GM12874 (cell line): ENCODE measurements at regions not wholly inside any gene's neighbourhood (a gene's known extent, or its start where the extent isn't known, plus 50 kb on each side); places are given as distances from the start of the nearest gene placed in this dataset.

Experiments
- TF ChIP-seq, protein P1 (sequence below): IDR thresholded peaks from 2 replicates; pipeline ENCODE4 v1.5.1; 2011; ENCODE audit warnings: low read depth, mild to moderate bottlenecking, control low read depth, low read length, moderate library complexity; ENCODE audit not compliant: insufficient read depth

DNA sequence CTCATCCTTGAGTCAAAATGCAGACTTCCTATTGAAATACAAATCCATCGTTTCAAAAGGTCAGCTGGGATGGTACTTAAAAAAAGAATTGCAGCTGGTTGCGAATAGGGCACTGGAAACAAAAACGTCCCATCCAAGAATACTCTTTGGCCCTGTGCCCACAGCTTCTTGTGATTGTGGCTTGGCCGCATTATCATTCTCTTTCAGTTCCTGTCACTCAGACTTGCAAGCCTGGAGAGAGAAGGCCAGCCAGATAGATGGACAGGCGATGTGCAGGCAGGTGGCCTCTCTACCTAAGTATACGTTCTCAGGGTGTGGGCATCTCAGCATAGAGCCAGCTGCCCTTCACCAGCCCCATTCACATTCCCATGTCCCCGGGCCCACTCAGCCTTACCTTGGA is 208.5 kb upstream of the ZNF536 start:
- TF ChIP-seq, protein P1, sequence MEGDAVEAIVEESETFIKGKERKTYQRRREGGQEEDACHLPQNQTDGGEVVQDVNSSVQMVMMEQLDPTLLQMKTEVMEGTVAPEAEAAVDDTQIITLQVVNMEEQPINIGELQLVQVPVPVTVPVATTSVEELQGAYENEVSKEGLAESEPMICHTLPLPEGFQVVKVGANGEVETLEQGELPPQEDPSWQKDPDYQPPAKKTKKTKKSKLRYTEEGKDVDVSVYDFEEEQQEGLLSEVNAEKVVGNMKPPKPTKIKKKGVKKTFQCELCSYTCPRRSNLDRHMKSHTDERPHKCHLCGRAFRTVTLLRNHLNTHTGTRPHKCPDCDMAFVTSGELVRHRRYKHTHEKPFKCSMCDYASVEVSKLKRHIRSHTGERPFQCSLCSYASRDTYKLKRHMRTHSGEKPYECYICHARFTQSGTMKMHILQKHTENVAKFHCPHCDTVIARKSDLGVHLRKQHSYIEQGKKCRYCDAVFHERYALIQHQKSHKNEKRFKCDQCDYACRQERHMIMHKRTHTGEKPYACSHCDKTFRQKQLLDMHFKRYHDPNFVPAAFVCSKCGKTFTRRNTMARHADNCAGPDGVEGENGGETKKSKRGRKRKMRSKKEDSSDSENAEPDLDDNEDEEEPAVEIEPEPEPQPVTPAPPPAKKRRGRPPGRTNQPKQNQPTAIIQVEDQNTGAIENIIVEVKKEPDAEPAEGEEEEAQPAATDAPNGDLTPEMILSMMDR: no peak

DNA sequence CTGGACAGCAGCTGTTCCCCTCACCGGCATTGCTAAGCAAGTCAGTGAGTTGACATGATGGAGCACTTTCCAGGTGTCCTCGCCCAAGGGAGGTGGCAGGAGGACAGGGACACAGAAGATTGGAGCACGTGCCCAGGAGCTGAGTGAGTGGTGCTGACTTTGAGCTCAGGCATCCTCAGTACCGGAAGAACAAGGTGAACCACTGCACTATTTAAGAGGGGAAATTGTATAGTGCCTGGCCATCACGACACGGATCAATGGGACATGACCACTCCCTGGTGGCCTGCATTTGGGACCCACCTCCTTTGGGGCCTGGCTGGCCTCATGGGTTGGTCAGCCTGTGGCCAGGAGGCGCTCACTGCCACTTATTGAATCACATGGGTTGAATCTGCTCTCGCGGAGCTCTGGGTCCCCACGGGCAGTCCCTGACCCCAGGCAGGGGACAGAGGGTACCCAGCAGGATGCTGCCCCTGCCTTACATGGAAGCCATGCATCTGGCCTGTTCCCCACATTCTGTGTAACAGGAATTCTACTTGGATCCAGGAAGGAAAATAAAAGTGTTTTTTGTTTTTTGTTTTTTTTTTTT is 206.9 kb upstream of the ZNF536 start:
- TF ChIP-seq, protein P1: no peak

DNA sequence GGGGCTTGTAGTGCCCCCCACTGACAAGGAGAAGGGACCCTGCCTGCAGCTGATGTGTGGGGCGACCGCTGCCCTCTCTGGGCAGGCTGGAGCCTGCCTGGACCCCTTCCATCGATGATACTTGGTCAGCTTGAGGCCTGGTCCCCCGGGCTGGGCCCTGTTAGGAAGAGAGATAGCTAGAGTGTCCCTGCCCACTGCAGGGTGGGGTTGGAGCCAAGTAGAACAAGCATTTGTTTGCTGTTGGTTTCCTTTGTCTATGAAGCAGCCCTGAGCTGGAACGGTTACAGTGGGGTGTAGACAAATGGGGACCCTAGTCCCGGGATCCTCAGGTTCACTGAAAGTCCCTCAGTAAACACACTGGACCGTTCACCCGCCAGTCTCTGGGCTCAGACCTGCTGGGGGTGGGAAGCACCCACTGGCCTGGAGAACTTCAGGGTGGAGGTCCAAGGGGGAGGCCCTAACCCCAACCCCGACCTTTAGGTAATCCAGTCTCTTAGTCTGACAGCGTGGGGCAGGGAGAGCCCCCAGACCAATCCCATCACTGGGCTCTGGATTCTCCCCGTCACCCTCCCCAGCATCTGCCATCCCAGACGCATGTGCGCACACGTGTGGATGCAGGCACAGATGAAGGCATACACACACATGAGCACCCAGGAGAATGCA is 204.8 kb upstream of the ZNF536 start:
- TF ChIP-seq, protein P1: no peak

DNA sequence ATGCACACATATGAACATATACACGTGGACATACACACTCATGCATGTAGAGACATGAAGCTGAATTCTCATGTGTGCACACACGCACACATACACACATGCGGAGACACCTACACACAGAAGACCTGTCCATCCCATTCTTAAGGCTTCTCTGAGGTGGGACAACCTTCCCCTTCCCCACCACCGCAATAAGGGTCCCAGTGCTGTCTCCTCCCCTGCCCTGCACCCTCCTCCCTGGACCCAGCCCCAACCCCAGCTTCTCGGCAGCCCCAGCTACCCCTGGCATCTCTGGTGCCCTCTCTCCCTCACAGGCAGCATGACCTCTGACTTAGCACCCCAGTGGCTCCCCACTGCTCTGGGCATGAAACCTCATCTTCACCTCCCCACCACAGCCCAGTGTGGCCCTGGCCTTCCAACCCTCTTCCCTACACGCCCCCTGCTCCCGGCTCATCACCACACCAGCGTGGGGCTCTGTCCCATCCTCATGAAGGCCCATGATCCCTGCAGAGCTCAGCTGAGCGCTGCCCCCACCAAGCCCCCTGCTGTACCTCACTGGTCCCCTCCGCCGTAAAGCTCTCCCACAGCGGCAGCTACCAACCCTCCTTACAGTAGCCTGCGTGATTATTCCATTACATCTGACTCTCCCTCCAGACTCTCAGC is 204.1 kb upstream of the ZNF536 start:
- TF ChIP-seq, protein P1: no peak

DNA sequence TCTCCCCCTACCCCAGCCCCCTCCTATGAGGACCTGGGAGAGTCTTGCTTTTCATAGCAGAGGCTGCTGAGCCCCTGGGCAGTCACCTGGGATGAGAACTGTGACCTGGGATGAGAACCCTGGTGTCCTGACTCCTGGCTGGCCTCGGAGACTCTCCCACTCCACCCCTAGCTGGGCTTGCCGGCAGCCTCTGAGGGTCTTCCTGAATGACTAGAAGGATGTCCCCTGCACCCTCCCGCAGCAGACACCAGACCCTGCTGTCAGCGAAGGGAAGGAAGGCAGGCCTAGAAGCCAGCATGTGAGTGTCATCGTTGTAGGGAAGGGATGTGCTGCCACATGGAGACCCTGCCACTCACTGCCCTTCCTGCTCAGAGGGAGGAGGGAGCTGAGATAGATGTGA is 203.4 kb upstream of the ZNF536 start:
- TF ChIP-seq, protein P1: no peak

DNA sequence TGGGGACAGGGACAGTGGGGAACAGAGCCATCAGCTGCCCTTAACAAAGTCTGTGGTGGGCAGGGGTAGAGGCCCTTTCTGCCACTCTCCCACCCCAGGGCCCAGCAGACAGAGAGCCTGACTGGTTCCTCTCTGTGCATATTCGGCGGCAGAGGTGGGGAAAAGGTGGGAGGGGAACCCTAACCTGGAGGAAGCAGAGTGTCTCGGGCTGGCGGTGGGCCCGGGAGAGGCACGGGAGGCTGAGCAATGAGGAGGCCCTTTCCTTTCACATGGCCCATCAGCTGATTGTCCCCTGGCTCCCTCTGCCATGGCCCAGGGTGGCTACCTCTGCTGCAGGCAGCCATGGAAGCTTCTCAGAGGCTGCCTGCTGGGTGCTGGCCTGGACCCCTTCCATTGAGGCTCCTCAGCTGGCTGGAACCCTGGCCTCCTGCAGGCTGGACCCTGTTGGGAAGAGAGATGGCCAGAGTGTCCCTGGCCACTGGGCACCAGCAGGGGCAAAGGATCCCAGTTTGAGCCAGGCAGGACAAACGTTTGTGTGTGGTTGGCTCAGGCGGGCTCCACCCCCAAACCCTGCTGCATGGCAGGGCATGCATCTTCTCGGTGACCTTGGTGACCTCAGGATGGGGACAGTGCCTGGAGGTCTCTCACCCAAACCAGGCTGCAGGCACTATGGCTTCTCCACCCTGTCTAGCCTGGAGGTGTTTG is 202.8 kb upstream of the ZNF536 start:
- TF ChIP-seq, protein P1: no peak

DNA sequence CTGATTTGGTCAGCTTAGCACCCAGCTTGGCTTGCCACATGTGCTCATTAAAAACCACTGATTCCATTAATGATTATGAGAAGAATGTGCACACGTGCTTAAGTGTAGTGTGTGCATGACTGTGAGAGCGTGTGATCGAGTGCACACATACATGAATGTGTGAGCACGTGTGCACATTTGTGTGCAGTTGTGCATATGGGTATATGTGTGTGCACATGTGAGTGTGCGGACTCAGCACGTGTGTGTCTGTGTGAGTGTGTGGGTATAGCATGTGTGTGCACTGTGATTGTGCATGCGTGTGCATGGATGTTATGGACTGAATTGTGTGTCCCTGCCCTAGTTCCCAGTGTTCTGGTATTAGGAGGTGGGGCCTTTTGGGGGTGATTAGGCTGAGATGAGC is 202.1 kb upstream of the ZNF536 start:
- TF ChIP-seq, protein P1: no peak
